ENCODE measurements at regions not wholly inside any gene's neighbourhood (a gene's known extent, or its start where the extent isn't known, plus 50 kb on each side); places are given as distances from the start of the nearest gene placed in this dataset.

DNA sequence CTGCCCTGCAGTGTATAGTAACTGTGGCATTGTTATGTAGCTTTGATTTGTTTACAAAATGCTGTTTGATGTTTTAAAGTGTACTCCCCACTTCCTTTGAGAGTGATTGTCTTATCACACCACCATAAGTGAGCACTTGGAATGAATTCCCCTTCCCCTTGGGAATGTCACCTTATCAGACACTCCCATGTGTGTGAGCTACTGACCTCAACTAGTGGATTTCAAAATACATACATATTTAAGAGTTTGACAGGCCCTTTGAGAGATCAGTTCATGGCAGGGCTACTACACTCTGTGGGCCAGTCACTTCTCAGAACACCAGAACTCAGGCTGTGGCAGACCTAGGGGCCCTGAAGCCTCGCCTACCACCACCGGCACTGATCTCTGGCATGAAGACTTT is 547.6 kb downstream of the NR2F2 start:
- Histone ChIP-seq H4K20me1 (ENCODE audit: insufficient read depth, low read length) (no peaks in the 10 kb centered on the region), H3K27ac (ENCODE audit: low read length) (no peak overlapping the region), H3F3A (ENCODE audit: insufficient read depth, low read length) (no peaks in the 10 kb centered on the region), H3K4me3 (ENCODE audit: low read length) (no peak overlapping the region), H3K9ac (ENCODE audit: low read length) (no peak overlapping the region), H2AFZ (ENCODE audit: low read length) (no peak overlapping the region), H3K36me3 (replicated peaks; ENCODE audit: insufficient read depth, low read length) (no peaks in the 10 kb centered on the region), H3K4me1 (ENCODE audit: low read length) (no peaks in the 10 kb centered on the region), H3K79me2 (ENCODE audit: low read length) (no peaks in the 10 kb centered on the region), H3K9me2 (replicated peaks; ENCODE audit: insufficient read depth, low read length) (no peaks in the 10 kb centered on the region), H3K9me3 (replicated peaks; ENCODE audit: insufficient read depth, low read length) (no peaks in the 10 kb centered on the region), H3K27me3 (replicated peaks; ENCODE audit: insufficient read depth, low read length) (no peaks in the 10 kb centered on the region), H3K4me2 (ENCODE audit: low read depth, low read length) (no peak overlapping the region)
- TF ChIP-seq, protein P1, sequence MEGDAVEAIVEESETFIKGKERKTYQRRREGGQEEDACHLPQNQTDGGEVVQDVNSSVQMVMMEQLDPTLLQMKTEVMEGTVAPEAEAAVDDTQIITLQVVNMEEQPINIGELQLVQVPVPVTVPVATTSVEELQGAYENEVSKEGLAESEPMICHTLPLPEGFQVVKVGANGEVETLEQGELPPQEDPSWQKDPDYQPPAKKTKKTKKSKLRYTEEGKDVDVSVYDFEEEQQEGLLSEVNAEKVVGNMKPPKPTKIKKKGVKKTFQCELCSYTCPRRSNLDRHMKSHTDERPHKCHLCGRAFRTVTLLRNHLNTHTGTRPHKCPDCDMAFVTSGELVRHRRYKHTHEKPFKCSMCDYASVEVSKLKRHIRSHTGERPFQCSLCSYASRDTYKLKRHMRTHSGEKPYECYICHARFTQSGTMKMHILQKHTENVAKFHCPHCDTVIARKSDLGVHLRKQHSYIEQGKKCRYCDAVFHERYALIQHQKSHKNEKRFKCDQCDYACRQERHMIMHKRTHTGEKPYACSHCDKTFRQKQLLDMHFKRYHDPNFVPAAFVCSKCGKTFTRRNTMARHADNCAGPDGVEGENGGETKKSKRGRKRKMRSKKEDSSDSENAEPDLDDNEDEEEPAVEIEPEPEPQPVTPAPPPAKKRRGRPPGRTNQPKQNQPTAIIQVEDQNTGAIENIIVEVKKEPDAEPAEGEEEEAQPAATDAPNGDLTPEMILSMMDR (IDR thresholded peaks at IDR 0.05; ENCODE audit: low read length), result no peak
- no peak for TF ChIP-seq EZH2 (optimal IDR thresholded peaks at IDR 0.05; ENCODE audit: low read depth, low read length)
- TF ChIP-seq EZH2phosphoT487 (IDR thresholded peaks at IDR 0.05; ENCODE audit: low read length), result no peak
- DNase-seq, result no peak

DNA sequence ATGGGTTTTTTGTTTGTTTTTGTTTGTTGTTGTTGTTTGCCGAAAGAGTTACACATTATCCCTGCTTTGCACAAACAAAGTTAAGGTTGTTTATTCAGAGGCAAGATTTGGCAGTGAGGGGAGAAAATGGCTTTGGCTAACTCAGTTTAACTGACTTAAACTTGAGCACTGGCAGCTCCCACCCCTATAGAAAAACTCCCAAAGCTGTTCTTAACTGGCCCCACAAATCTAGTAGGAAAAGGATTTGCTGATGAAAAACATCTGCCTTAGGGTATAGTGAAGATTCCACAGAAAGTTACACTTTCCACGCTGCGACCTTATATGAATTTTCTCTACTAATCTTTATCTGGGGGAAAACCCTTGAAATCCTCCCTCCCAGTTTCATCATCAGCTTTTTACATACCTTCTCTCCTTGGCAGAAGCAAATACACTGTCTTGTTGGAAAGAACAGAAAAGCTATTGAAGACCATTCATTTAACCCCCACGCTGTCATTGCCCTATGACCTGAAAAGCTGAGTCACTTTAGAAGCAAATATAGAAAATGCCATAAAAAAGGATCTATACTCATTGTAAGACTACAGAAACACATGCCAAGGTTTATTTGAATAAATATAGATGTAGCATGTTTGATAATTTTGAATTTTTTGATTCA is 551.7 kb downstream of the NR2F2 start:
- Histone ChIP-seq H3K4me3 (ENCODE audit: low read length) (no peak overlapping the region), H3K9me2 (replicated peaks; ENCODE audit: insufficient read depth, low read length) (no peaks in the 10 kb centered on the region), H2AFZ (ENCODE audit: low read length) (no peak overlapping the region), H4K20me1 (ENCODE audit: insufficient read depth, low read length) (no peaks in the 10 kb centered on the region), H3K36me3 (replicated peaks; ENCODE audit: insufficient read depth, low read length) (no peaks in the 10 kb centered on the region), H3K79me2 (ENCODE audit: low read length) (no peaks in the 10 kb centered on the region), H3K27ac (ENCODE audit: low read length) (no peak overlapping the region), H3K4me2 (ENCODE audit: low read depth, low read length) (no peak overlapping the region), H3K27me3 (replicated peaks; ENCODE audit: insufficient read depth, low read length) (no peaks in the 10 kb centered on the region), H3K9me3 (replicated peaks; ENCODE audit: insufficient read depth, low read length) (no peaks in the 10 kb centered on the region), H3K4me1 (ENCODE audit: low read length) (no peaks in the 10 kb centered on the region), H3K9ac (ENCODE audit: low read length) (no peak overlapping the region), H3F3A (ENCODE audit: insufficient read depth, low read length) (no peaks in the 10 kb centered on the region)
- DNase-seq, result no peak
- TF ChIP-seq EZH2phosphoT487 (IDR thresholded peaks at IDR 0.05; ENCODE audit: low read length), result no peak

DNA sequence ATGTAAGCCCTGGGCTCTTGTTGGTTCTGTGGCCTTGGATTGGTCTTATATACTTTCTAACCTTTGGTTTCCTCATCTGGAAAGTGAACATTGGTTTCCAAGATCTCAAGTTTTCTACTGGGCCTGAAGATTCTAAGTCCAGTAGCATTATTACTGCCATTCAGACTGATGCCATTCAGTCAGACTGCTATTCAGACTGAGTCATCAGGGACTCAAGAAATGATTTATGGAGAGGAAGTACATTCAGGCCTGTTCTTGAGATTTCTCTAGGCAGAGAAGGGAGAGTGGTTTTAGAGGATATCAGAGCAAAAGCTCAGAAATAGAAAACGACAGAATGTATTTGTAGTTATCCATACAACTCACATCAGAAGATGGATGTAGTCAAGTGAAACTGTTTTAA is 557.2 kb downstream of the NR2F2 start:
- no peak overlapping the region for H3K27ac ChIP-seq (ENCODE audit: low read length)

DNA sequence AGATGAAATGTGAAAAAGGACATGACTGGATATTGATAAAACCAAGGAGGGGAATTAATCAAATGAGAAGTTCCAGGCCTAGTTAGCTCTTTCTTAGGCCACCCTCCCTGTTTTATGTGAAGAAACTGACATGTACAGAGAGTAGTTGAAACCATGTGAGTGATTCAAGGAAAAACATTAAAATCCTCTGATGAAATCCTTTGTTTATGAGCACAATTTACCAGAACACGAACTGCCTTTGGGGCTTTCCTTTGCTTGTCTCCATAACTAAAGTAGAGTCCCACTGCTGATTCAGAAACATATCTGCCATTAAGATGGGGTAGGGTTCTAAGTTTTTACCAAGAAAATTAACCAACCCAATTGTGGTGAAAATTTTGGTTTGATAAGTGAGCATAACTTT is 558.3 kb downstream of the NR2F2 start:
- Histone ChIP-seq H3F3A (ENCODE audit: insufficient read depth, low read length) (no peaks in the 10 kb centered on the region), H3K9ac (ENCODE audit: low read length) (no peak overlapping the region), H3K4me3 (ENCODE audit: low read length) (no peak overlapping the region), H3K27me3 (replicated peaks; ENCODE audit: insufficient read depth, low read length) (no peaks in the 10 kb centered on the region), H3K4me2 (ENCODE audit: low read depth, low read length) (no peak overlapping the region), H2AFZ (ENCODE audit: low read length) (no peak overlapping the region), H3K4me1 (ENCODE audit: low read length) (no peaks in the 10 kb centered on the region), H3K9me3 (replicated peaks; ENCODE audit: insufficient read depth, low read length) (no peaks in the 10 kb centered on the region), H3K27ac (ENCODE audit: low read length) (no peak overlapping the region), H4K20me1 (ENCODE audit: insufficient read depth, low read length) (no peaks in the 10 kb centered on the region), H3K9me2 (replicated peaks; ENCODE audit: insufficient read depth, low read length) (no peaks in the 10 kb centered on the region), H3K79me2 (ENCODE audit: low read length) (no peaks in the 10 kb centered on the region), H3K36me3 (replicated peaks; ENCODE audit: insufficient read depth, low read length) (no peaks in the 10 kb centered on the region)
- TF ChIP-seq, protein P1 (IDR thresholded peaks at IDR 0.05; ENCODE audit: low read length), result no peak
- TF ChIP-seq EZH2phosphoT487 (IDR thresholded peaks at IDR 0.05; ENCODE audit: low read length), result no peak
- no peak for TF ChIP-seq EZH2 (optimal IDR thresholded peaks at IDR 0.05; ENCODE audit: low read depth, low read length)
- no peak for DNase-seq

More for the DNA sequence above, 557.2 kb downstream of the NR2F2 start:
- H3K4me2 ChIP-seq (ENCODE audit: low read depth, low read length), result no peak overlapping the region
- no peaks in the 10 kb centered on the region for H3K36me3 ChIP-seq (replicated peaks; ENCODE audit: insufficient read depth, low read length)
- no peaks in the 10 kb centered on the region for H3F3A ChIP-seq (ENCODE audit: insufficient read depth, low read length)
- no peaks in the 10 kb centered on the region for H3K9me3 ChIP-seq (replicated peaks; ENCODE audit: insufficient read depth, low read length)
- TF ChIP-seq, protein P1 (IDR thresholded peaks at IDR 0.05; ENCODE audit: low read length), result no peak
- TF ChIP-seq EZH2 (optimal IDR thresholded peaks at IDR 0.05; ENCODE audit: low read depth, low read length), result no peak
- no peak for TF ChIP-seq EZH2phosphoT487 (IDR thresholded peaks at IDR 0.05; ENCODE audit: low read length)
- no peak for DNase-seq
- no peak overlapping the region for H3K9ac ChIP-seq (ENCODE audit: low read length)
- H3K79me2 ChIP-seq (ENCODE audit: low read length), result no peaks in the 10 kb centered on the region
- no peak overlapping the region for H2AFZ ChIP-seq (ENCODE audit: low read length)
- no peaks in the 10 kb centered on the region for H3K9me2 ChIP-seq (replicated peaks; ENCODE audit: insufficient read depth, low read length)
- H3K27me3 ChIP-seq (replicated peaks; ENCODE audit: insufficient read depth, low read length), result no peaks in the 10 kb centered on the region
- H3K4me3 ChIP-seq (ENCODE audit: low read length), result no peak overlapping the region
- no peaks in the 10 kb centered on the region for H3K4me1 ChIP-seq (ENCODE audit: low read length)
- no peaks in the 10 kb centered on the region for H4K20me1 ChIP-seq (ENCODE audit: insufficient read depth, low read length)

Measured in MM.1S (cell line).